GM18909 (cell line): ENCODE measurements at regions not wholly inside any gene's neighbourhood (a gene's known extent, or its start where the extent isn't known, plus 50 kb on each side); places are given as distances from the start of the nearest gene placed in this dataset.

Source experiments
- ATAC-seq: cut with Tn5 transposase; IDR thresholded peaks from one replicate; pipeline ENCODE4 v1.9.1; 2021; ENCODE audit warnings: mild to moderate bottlenecking; ENCODE audit not compliant: unreplicated experiment, poor library complexity

GRCh38 chr16:17532338-17532995, 61.7 kb upstream of the XYLT1 start:
- no peak for ATAC-seq

GRCh38 chr16:17529982-17530760, 59.4 kb upstream of the XYLT1 start:
- ATAC-seq: peak; percentile 46

GRCh38 chr16:17526956-17527937, 56.5 kb upstream of the XYLT1 start:
- ATAC-seq: no peak

- ATAC-seq: no peak
Observed at GRCh38 chr16:17524656-17525055, 53.9 kb upstream of the XYLT1 start.

DNA sequence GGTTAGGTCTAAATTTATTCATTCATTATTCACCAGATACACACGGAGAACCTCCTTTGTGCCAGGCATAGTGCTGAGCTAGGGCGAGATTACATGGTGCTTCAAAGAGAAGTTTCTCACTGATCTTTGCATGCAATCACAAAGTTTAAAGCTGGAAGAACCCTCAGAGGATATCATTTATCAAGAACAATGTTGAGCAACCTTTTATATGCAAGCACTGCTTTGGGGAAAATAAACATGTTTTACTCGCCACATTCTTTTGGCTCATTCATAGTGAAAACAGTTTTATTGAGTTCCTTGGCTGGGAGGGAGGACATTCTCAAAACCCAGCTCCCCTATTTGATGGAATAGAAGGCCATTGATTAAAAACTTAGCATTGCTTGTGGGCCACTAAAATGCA, 49.8 kb upstream of the XYLT1 start:
- ATAC-seq: no peak
